GM12891 (cell line): ENCODE measurements at regions not wholly inside any gene's neighbourhood (a gene's known extent, or its start where the extent isn't known, plus 50 kb on each side); places are given as distances from the start of the nearest gene placed in this dataset.

Experiments used
- POLR2A ChIP-seq: IDR thresholded peaks from 2 replicates; pipeline ENCODE4 v1.6.1; 2011; ENCODE audit warnings: low read depth, low read length, control low read depth
- POLR2AphosphoS5 ChIP-seq: IDR thresholded peaks from 2 replicates; pipeline ENCODE4 v1.6.1; 2011; ENCODE audit warnings: low read depth, low read length, control low read depth
- POU2F2 ChIP-seq: IDR thresholded peaks from 2 replicates; pipeline ENCODE4 v1.6.1; 2011; ENCODE audit warnings: low read depth, mild to moderate bottlenecking, control low read depth, low read length, moderate library complexity
- SPI1 ChIP-seq: IDR thresholded peaks from 2 replicates; pipeline ENCODE4 v1.6.1; 2011; ENCODE audit warnings: low read depth, low read length, control low read depth
- TAF1 ChIP-seq: IDR thresholded peaks from 2 replicates; pipeline ENCODE4 v1.6.1; 2011; ENCODE audit warnings: low read depth, low read length, control low read depth

GRCh38 chr2:6617794-6618193 lies 247.9 kb downstream of the CMPK2 start:
- no peak for TF ChIP-seq POLR2AphosphoS5
- TF ChIP-seq SPI1, result no peak
- TF ChIP-seq TAF1, result no peak
- no peak for TF ChIP-seq POLR2A
- TF ChIP-seq POU2F2, result no peak
